HepG2 (cell line): ENCODE measurements at regions not wholly inside any gene's neighbourhood (a gene's known extent, or its start where the extent isn't known, plus 50 kb on each side); places are given as distances from the start of the nearest gene placed in this dataset.

Experiments used
- BCL6 ChIP-seq: IDR thresholded peaks from 2 replicates; pipeline ENCODE4 v1.6.1; 2016; ENCODE audit warnings: missing genetic modification reagents, missing compliant biosample characterization
- DRAP1 ChIP-seq: IDR thresholded peaks from 2 replicates; pipeline ENCODE4 v1.6.1; 2016; ENCODE audit warnings: missing genetic modification reagents, missing compliant biosample characterization
- EP300 ChIP-seq, 3 experiments: sonication (generic) in 1 of 3; formaldehyde crosslinking in 1 of 3; IDR thresholded peaks; 2 replicates each; pipeline versions ENCODE4 v1.5.1 to v1.6.1; 2011 to 2020; ENCODE audit warnings: low read depth in 2 of 3, low read length in 2 of 3, borderline replicate concordance in 1 of 3, improper control_type of control experiment in 1 of 3, mild to moderate bottlenecking in 1 of 3, missing genetic modification reagents in 1 of 3, moderate library complexity in 1 of 3
- ETS1 ChIP-seq: sonication (generic); formaldehyde crosslinking; IDR thresholded peaks from 2 replicates; pipeline ENCODE4 v1.4.0; 2020; ENCODE audit warnings: missing genetic modification reagents
- HMGXB3 ChIP-seq: sonication (generic); formaldehyde crosslinking; IDR thresholded peaks from 2 replicates; pipeline ENCODE4 v1.4.0; 2020; ENCODE audit warnings: missing genetic modification reagents, borderline replicate concordance
- MIER3 ChIP-seq: IDR thresholded peaks from 2 replicates; pipeline ENCODE4 v1.6.1; 2016; ENCODE audit warnings: missing compliant biosample characterization, borderline replicate concordance
- NR2F2 ChIP-seq: IDR thresholded peaks from 2 replicates; pipeline ENCODE4 v1.6.1; 2012; ENCODE audit warnings: low read depth, inconsistent platforms, borderline replicate concordance
- PHB2 ChIP-seq: fragments of 450-650 bp; IDR thresholded peaks from 2 replicates; pipeline ENCODE4 v1.6.1; 2018; ENCODE audit not compliant: partially characterized antibody
- RNF219 ChIP-seq: sonication (generic); formaldehyde crosslinking; IDR thresholded peaks from 2 replicates; pipeline ENCODE4 v1.5.0; 2020; ENCODE audit warnings: mild to moderate bottlenecking, missing genetic modification reagents
- SALL1 ChIP-seq: sonication (generic); formaldehyde crosslinking; IDR thresholded peaks from 2 replicates; pipeline ENCODE4 v1.8.0; 2022; ENCODE audit warnings: mild to moderate bottlenecking, missing genetic modification reagents
- SIN3B ChIP-seq: fragments of 150-350 bp; IDR thresholded peaks from 2 replicates; pipeline ENCODE4 v1.6.1; 2014; ENCODE audit warnings: low read length
- SMAD1 ChIP-seq: sonication (generic); formaldehyde crosslinking; IDR thresholded peaks from 2 replicates; pipeline ENCODE4 v1.4.0; 2020; ENCODE audit warnings: missing genetic modification reagents, low read depth, mild to moderate bottlenecking, borderline replicate concordance
- THRA ChIP-seq: sonication (generic); formaldehyde crosslinking; IDR thresholded peaks from 2 replicates; pipeline ENCODE4 v1.4.0; 2020; ENCODE audit warnings: missing genetic modification reagents, borderline replicate concordance
- TRIM24 ChIP-seq: sonication (generic); formaldehyde crosslinking; IDR thresholded peaks from 2 replicates; pipeline ENCODE4 v1.8.0; 2022; ENCODE audit warnings: mild to moderate bottlenecking, missing genetic modification reagents
- ZBTB21 ChIP-seq: sonication (generic); formaldehyde crosslinking; IDR thresholded peaks from 2 replicates; pipeline ENCODE4 v1.4.0; 2020; ENCODE audit warnings: missing genetic modification reagents
- ZNF230 ChIP-seq: sonication (generic); formaldehyde crosslinking; IDR thresholded peaks from 2 replicates; pipeline ENCODE4 v1.4.0; 2020; ENCODE audit warnings: mild to moderate bottlenecking, missing genetic modification reagents
- ZNF430 ChIP-seq: sonication (generic); formaldehyde crosslinking; IDR thresholded peaks from 2 replicates; pipeline ENCODE4 v1.9.0; 2021; ENCODE audit warnings: mild to moderate bottlenecking, missing genetic modification reagents
- ZNF616 ChIP-seq: sonication (generic); formaldehyde crosslinking; IDR thresholded peaks from 2 replicates; pipeline ENCODE4 v1.5.0; 2020; ENCODE audit warnings: low read depth, mild to moderate bottlenecking, missing genetic modification reagents
- ZSCAN12 ChIP-seq: sonication (generic); formaldehyde crosslinking; IDR thresholded peaks from 2 replicates; pipeline ENCODE4 v1.9.0; 2021; ENCODE audit warnings: mild to moderate bottlenecking, missing genetic modification reagents
- ZSCAN22 ChIP-seq: sonication (generic); formaldehyde crosslinking; IDR thresholded peaks from 2 replicates; pipeline ENCODE4 v1.4.0; 2020; ENCODE audit warnings: mild to moderate bottlenecking, missing genetic modification reagents

GRCh38 chr7:130904031-130904757 lies 170.2 kb upstream of the KLF14 start (continued):
- TF ChIP-seq THRA (peak; percentile 24; the same call in 1 of the 2 replicates), SALL1 (CRISPR knock-in tag) (peak; percentile 87), SMAD1 (no peak), ZNF230 (CRISPR knock-in tag) (no peak), SIN3B (no peak), BCL6 (peak; percentile 69), ZBTB21 (CRISPR knock-in tag) (no peak), ZNF430 (CRISPR knock-in tag) (0 out of 2 replicates have a peak, but pooled peaks have one; percentile 74), MIER3 (CRISPR knock-in tag) (peak; percentile 57; the same call in 1 of the 2 replicates), PHB2 (no peak), HMGXB3 (CRISPR knock-in tag) (peak; percentile 54; the same call in 1 of the 2 replicates), NR2F2 (no peak), ZNF616 (CRISPR knock-in tag) (no peak), RNF219 (CRISPR knock-in tag) (no peak), TRIM24 (CRISPR knock-in tag) (0 out of 2 replicates have a peak, but pooled peaks have one; percentile 17), ETS1 (no peak), ZSCAN22 (CRISPR knock-in tag) (no peak), DRAP1 (CRISPR knock-in tag) (peak; percentile 69; the same call in 1 of the 2 replicates), EP300 (IDR thresholded peaks at IDR 0.05; ENCODE audit: low read depth in 2 of 2, low read length in 2 of 2) (peak in 1 of 2 experiments; percentile 82; a peak in 2 of 4 replicates), EP300 (CRISPR knock-in tag; IDR thresholded peaks at IDR 0.05; ENCODE audit: borderline replicate concordance) (peak; percentile 77), ZSCAN12 (CRISPR knock-in tag) (no peak)
